OCI-LY3 (cell line): ENCODE measurements at regions not wholly inside any gene's neighbourhood (a gene's known extent, or its start where the extent isn't known, plus 50 kb on each side); places are given as distances from the start of the nearest gene placed in this dataset.

ENCODE experiments used
- EZH2phosphoT487 ChIP-seq: fragments of 200-600 bp; shearing (Covaris generic); IDR thresholded peaks from 2 replicates; pipeline ENCODE4 v1.6.1; 2018; ENCODE audit warnings: antibody characterized with exemption, mixed run types, low read depth
- TF ChIP-seq, protein P1 (sequence below): fragments of 200-600, 300-600 bp; sonication (generic); IDR thresholded peaks from 2 replicates; pipeline ENCODE4 v1.5.1; 2014; ENCODE audit warnings: antibody characterized with exemption, low read length, low read depth

GRCh38 chr13:111395511-111396393, 75.3 kb downstream of the TEX29 start:
- TF ChIP-seq, protein P1, sequence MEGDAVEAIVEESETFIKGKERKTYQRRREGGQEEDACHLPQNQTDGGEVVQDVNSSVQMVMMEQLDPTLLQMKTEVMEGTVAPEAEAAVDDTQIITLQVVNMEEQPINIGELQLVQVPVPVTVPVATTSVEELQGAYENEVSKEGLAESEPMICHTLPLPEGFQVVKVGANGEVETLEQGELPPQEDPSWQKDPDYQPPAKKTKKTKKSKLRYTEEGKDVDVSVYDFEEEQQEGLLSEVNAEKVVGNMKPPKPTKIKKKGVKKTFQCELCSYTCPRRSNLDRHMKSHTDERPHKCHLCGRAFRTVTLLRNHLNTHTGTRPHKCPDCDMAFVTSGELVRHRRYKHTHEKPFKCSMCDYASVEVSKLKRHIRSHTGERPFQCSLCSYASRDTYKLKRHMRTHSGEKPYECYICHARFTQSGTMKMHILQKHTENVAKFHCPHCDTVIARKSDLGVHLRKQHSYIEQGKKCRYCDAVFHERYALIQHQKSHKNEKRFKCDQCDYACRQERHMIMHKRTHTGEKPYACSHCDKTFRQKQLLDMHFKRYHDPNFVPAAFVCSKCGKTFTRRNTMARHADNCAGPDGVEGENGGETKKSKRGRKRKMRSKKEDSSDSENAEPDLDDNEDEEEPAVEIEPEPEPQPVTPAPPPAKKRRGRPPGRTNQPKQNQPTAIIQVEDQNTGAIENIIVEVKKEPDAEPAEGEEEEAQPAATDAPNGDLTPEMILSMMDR = no peak
- TF ChIP-seq EZH2phosphoT487 = no peak
